ENCODE measurements at regions not wholly inside any gene's neighbourhood (a gene's known extent, or its start where the extent isn't known, plus 50 kb on each side); places are given as distances from the start of the nearest gene placed in this dataset.

DNA sequence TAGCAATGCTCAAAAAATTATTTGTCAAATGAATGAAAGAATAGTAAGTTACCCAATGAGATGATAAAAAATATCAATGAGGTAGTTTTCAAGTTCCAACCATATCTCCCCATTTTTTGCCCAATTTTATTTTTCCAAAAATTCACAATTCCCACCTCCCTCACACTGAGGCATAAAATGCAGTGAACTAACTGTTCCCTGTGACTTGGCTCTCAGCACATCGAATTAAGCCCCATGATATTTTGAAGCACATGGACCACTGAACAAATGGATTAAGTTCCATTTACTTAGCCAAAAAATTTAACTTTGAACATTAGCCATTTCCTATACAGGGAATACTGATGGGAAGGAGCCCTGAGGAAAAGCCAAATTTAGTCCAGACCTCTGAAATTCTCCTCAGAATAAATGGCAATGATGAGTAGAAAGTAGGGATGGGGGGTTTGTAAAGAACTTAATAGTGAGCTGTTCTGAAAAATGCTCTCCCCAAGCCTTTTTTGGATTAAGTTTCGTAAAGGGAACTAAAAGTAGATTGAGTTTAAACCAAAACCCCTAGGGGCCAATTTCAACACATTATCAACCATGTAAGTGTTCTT is 166.3 kb upstream of the GRM3 start:
- TF ChIP-seq CTCF (IDR thresholded peaks at IDR 0.05): no peak
- WGBS, 2 donors: 41 to 63% methylated on average over 2 of the region's 2 CpGs
- no peak for ATAC-seq

GRCh38 chr7:86470763-86471162 is 172.9 kb upstream of the GRM3 start:
- no peak for TF ChIP-seq CTCF (IDR thresholded peaks at IDR 0.05)
- DNase-seq (no peak), ATAC-seq (no peak)
- H3K36me3 ChIP-seq: no peaks in the 10 kb centered on the region
- WGBS, 2 donors: 75 to 76% methylated on average over 1 of the region's 1 CpG
- H3K4me3 ChIP-seq: no peak overlapping the region
- H3K9me3 ChIP-seq: no peaks in the 10 kb centered on the region
- peaks cover 0 to 3% (median 0%) of the 10 kb centered on the region in 7 donors for H3K27me3 ChIP-seq
- no peaks in the 10 kb centered on the region for H3K4me1 ChIP-seq
- H3K27ac ChIP-seq: no peak overlapping the region
- intact Hi-C loops (cut with DNase I): loop anchor here in 2 of 10 donors (5.0 to 10.0 kb wide), 2 partner anchors 583 to 586 kb away; no protein-coding TSS in a partner anchor

More for the DNA sequence above, 166.3 kb upstream of the GRM3 start:
- H3K36me3 ChIP-seq: no peaks in the 10 kb centered on the region
- no peak for DNase-seq
- intact Hi-C loops (cut with DNase I): loop anchor here in 1 of 10 donors (10.0 kb wide), 1 partner anchor 593 kb away; no protein-coding TSS in a partner anchor
- peaks cover 0 to 4% (median 0%) of the 10 kb centered on the region in 11 donors for H3K9me3 ChIP-seq
- H3K27ac ChIP-seq: no peak overlapping the region
- H3K4me3 ChIP-seq: no peak overlapping the region
- H3K27me3 ChIP-seq: no peaks in the 10 kb centered on the region
- no peaks in the 10 kb centered on the region for H3K4me1 ChIP-seq

DNA sequence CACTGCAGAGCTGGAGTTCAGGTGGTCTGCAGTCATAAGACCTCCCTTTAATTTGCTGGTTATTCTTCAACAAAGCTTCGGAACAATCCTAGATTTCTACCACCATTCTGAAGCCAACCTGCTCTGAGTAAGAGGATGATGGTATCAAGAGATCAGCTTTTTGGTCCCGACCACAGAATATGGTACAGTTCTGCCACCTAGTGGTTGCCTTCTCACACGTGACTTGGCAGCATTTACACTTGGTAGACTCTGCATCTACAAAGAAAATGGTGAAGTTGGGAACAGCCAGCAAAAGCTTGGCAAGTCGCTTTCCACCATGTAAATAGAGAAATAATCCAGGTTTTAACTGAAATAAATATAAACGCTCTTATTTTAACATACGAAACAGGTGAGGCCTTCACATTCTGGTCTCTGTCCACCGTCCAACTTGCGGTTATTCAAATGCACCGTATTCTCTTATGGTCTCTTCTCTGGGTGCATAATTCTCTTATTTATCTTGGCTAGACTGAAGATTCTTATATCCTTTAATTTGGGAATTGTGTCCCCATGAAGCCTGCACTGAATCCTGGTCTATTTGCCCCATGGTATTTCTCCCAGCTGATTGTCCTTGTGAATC is 173.9 kb upstream of the GRM3 start:
- no peaks in the 10 kb centered on the region for H3K4me1 ChIP-seq
- DNase-seq: peak in 1 of 2 donors; percentile 13
- ATAC-seq: no peak
- no peak overlapping the region for H3K27ac ChIP-seq
- H3K9me3 ChIP-seq: no peaks in the 10 kb centered on the region
- 40 to 42% methylated on average over 9 of the region's 9 CpGs for WGBS, 2 donors
- H3K27me3 ChIP-seq: peaks cover 0 to 3% (median 0%) of the 10 kb centered on the region in 7 donors
- H3K36me3 ChIP-seq: no peaks in the 10 kb centered on the region
- no peak overlapping the region for H3K4me3 ChIP-seq
- intact Hi-C loops (cut with DNase I): loop anchor here in 5 of 10 donors (1.0 to 10.0 kb wide), 4 partner anchors 577 to 585 kb away; no protein-coding TSS in a partner anchor
- TF ChIP-seq CTCF (IDR thresholded peaks at IDR 0.05): peak in 8 of 9 donors; percentile 15 to 64 (median 56)

- H3K9me3 ChIP-seq: no peaks in the 10 kb centered on the region
- H3K36me3 ChIP-seq: no peaks in the 10 kb centered on the region
- H3K27ac ChIP-seq: no peak overlapping the region
- no peaks in the 10 kb centered on the region for H3K27me3 ChIP-seq
- ATAC-seq (no peak), DNase-seq (no peak)
- WGBS, 2 donors: 90 to 100% methylated on average over 2 of the region's 2 CpGs
- TF ChIP-seq CTCF (IDR thresholded peaks at IDR 0.05): no peak
- no peaks in the 10 kb centered on the region for H3K4me1 ChIP-seq
- intact Hi-C loops (cut with DNase I): no loop called here
- no peak overlapping the region for H3K4me3 ChIP-seq
Observed at GRCh38 chr7:86454753-86455152, 189.0 kb upstream of the GRM3 start.
